ENCODE measurements at regions not wholly inside any gene's neighbourhood (a gene's known extent, or its start where the extent isn't known, plus 50 kb on each side); places are given as distances from the start of the nearest gene placed in this dataset.

DNA sequence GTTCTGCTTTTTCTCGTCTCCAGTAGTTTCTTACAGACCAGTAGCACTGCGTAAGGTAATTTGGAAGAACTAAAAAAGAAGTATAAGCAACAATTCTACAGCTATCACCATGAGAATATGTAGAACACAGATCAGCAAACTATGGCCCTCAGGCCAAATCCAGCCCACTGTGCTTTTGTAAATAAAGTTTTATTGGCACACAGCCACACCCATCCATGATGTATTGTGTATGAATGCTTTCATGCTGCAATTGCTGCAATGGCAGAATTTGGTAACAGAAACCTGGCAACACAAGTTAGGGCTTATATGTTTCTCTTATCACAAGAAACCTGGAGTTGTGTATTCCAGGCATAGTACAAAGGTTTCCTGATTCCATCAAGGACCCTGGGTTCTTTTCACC lies 386.8 kb upstream of the TSHZ2 start:
- Histone ChIP-seq H3K36me3 (no peaks in the 10 kb centered on the region), H3K4me1 (no peaks in the 10 kb centered on the region), H3K9me3 (no peaks in the 10 kb centered on the region), H3K27ac (no peak overlapping the region), H3K27me3 (no peaks in the 10 kb centered on the region), H3K4me3 (no peak overlapping the region)
- DNase-seq = no peak
- TF ChIP-seq POLR2A (IDR thresholded peaks at IDR 0.05) (no peak), POLR2AphosphoS5 (IDR thresholded peaks at IDR 0.05) (no peak), EP300 (IDR thresholded peaks at IDR 0.05) (no peak)
- TF ChIP-seq, protein P1, sequence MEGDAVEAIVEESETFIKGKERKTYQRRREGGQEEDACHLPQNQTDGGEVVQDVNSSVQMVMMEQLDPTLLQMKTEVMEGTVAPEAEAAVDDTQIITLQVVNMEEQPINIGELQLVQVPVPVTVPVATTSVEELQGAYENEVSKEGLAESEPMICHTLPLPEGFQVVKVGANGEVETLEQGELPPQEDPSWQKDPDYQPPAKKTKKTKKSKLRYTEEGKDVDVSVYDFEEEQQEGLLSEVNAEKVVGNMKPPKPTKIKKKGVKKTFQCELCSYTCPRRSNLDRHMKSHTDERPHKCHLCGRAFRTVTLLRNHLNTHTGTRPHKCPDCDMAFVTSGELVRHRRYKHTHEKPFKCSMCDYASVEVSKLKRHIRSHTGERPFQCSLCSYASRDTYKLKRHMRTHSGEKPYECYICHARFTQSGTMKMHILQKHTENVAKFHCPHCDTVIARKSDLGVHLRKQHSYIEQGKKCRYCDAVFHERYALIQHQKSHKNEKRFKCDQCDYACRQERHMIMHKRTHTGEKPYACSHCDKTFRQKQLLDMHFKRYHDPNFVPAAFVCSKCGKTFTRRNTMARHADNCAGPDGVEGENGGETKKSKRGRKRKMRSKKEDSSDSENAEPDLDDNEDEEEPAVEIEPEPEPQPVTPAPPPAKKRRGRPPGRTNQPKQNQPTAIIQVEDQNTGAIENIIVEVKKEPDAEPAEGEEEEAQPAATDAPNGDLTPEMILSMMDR (IDR thresholded peaks at IDR 0.05) = no peak
- intact Hi-C loops (cut with DNase I) = no loop called here
- 94 to 95% methylated on average over 2 of the region's 2 CpGs for WGBS, 2 donors

DNA sequence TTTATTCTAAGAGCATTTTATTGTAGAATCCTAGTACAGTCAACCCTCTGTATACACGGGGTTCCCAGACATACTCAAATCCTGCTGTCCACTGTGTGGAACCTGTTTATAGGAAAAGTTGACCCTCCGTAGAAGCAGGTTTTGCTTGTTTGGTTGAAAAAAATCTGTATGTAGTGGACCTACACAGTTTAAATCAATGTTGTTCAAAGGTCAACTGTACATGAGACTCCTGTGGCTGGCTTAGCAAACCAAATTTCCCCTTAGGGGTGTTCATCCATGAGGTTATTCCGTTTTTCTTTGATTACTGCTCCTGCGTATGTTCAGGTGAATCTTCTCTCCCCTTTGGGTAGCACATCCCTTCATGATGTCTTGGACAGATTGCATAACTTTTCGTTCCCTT lies 387.0 kb upstream of the ZFP64 start:
- WGBS, 2 donors = 54 to 74% methylated on average over 5 of the region's 5 CpGs

DNA sequence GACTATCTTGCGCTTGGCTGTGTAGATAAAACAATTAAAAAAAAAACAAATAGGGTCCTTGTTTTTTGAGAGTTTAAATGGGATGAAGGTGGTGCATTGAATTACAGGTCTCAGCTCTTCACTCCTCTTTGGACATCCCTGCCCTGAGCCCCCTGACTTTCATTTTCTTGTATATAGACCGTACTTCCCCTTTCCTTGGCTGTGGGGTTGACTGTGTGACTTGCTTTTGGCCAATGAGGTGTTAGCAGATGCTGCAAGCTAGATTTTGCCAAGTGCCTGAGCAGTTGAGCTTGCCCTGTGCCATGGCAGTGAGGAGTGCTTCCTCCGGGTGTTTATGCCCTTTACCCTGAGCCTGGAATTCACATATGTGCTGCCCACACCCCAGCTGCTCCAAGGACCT lies 386.1 kb upstream of the ZFP64 start:
- WGBS, 2 donors = 78 to 84% methylated on average over 3 of the region's 3 CpGs
- H3K9me3 ChIP-seq = no peaks in the 10 kb centered on the region

More for the DNA sequence above, 387.0 kb upstream of the ZFP64 start:
- intact Hi-C loops (cut with DNase I) = no loop called here
- Histone ChIP-seq H3K27me3 (no peaks in the 10 kb centered on the region), H3K27ac (no peak overlapping the region), H3K4me3 (no peak overlapping the region), H3K9me3 (no peaks in the 10 kb centered on the region), H3K4me1 (no peaks in the 10 kb centered on the region), H3K36me3 (no peaks in the 10 kb centered on the region)
- TF ChIP-seq POLR2AphosphoS5 (IDR thresholded peaks at IDR 0.05) (no peak), POLR2A (IDR thresholded peaks at IDR 0.05) (no peak), EP300 (IDR thresholded peaks at IDR 0.05) (no peak)
- TF ChIP-seq, protein P1 (IDR thresholded peaks at IDR 0.05) = no peak
- no peak for DNase-seq

DNA sequence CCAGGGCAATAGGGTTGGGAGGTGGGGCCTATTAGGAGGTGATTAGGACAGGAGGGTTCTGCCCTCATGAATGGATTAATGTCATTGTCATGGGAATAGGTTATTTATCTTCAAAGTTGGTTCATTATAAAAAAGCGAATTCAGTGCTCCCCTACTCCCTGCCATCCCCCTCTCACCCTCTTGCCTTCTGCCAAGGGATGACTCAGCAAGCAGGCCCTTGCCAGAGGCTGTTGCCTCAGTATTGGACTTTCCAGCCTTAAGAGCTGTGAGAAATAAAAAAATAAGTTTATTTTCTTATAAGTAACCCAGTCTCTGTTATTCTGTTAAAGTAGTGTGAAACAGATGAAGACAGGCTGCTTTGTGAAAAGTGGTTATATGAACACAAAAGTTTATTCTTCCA lies 381.1 kb upstream of the ZFP64 start:
- no peak for DNase-seq
- H3K27ac ChIP-seq = no peak overlapping the region
- H3K4me1 ChIP-seq = no peaks in the 10 kb centered on the region
- no peaks in the 10 kb centered on the region for H3K27me3 ChIP-seq
- intact Hi-C loops (cut with DNase I) = no loop called here
- TF ChIP-seq, protein P1 (IDR thresholded peaks at IDR 0.05) = no peak
- TF ChIP-seq POLR2A (IDR thresholded peaks at IDR 0.05) (no peak), POLR2AphosphoS5 (IDR thresholded peaks at IDR 0.05) (no peak), EP300 (IDR thresholded peaks at IDR 0.05) (no peak)
- H3K9me3 ChIP-seq = no peaks in the 10 kb centered on the region
- no peaks in the 10 kb centered on the region for H3K36me3 ChIP-seq
- WGBS, 2 donors = 69 to 93% methylated on average over 1 of the region's 1 CpG
- no peak overlapping the region for H3K4me3 ChIP-seq

More for the DNA sequence above, 386.1 kb upstream of the ZFP64 start:
- no peak for TF ChIP-seq POLR2AphosphoS5 (IDR thresholded peaks at IDR 0.05)
- TF ChIP-seq, protein P1 (IDR thresholded peaks at IDR 0.05) = no peak
- no peak for TF ChIP-seq POLR2A (IDR thresholded peaks at IDR 0.05)
- TF ChIP-seq EP300 (IDR thresholded peaks at IDR 0.05) = no peak
- H3K36me3 ChIP-seq = no peaks in the 10 kb centered on the region
- no peak for DNase-seq
- intact Hi-C loops (cut with DNase I) = no loop called here
- H3K4me1 ChIP-seq = no peaks in the 10 kb centered on the region
- H3K27ac ChIP-seq = no peak overlapping the region
- no peaks in the 10 kb centered on the region for H3K27me3 ChIP-seq
- H3K4me3 ChIP-seq = no peak overlapping the region

DNA sequence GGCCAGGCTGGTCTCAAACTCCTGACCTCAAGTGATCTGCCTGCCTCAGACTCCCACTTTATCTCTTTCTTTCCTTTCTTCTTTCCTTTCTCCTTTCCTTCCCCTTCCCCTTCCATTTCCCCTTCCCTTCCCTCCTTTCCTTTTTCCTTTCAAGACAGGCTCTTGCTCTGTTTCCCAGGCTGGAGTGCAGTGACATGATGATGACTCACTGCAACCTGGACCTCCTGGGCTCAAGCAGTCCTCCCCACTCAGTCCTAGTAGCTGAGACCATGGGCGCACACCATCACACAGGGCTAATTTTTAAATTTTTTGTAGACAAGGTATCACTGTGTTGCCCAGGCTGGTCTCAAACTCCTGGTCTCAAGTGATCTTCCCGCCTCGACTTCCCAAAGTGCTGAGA lies 377.6 kb upstream of the ZFP64 start:
- no peak overlapping the region for H3K4me3 ChIP-seq
- intact Hi-C loops (cut with DNase I) = no loop called here
- 92 to 95% methylated on average over 3 of the region's 3 CpGs for WGBS, 2 donors
- DNase-seq = no peak
- no peak for TF ChIP-seq POLR2AphosphoS5 (IDR thresholded peaks at IDR 0.05)
- TF ChIP-seq POLR2A (IDR thresholded peaks at IDR 0.05) = no peak
- TF ChIP-seq, protein P1 (IDR thresholded peaks at IDR 0.05) = no peak
- TF ChIP-seq EP300 (IDR thresholded peaks at IDR 0.05) = no peak
- no peaks in the 10 kb centered on the region for H3K27me3 ChIP-seq
- no peak overlapping the region for H3K27ac ChIP-seq
- no peaks in the 10 kb centered on the region for H3K4me1 ChIP-seq
- no peaks in the 10 kb centered on the region for H3K36me3 ChIP-seq
- H3K9me3 ChIP-seq = no peaks in the 10 kb centered on the region
